WTC11 (cell line): ENCODE measurements at regions not wholly inside any gene's neighbourhood (a gene's known extent, or its start where the extent isn't known, plus 50 kb on each side); places are given as distances from the start of the nearest gene placed in this dataset.

Experiments used
- JUN ChIP-seq: sonication (generic); formaldehyde crosslinking; IDR thresholded peaks from 2 replicates; pipeline ENCODE4 v1.8.0; 2023; ENCODE audit warnings: mild to moderate bottlenecking, missing genetic modification reagents
- NFYB ChIP-seq: sonication (generic); formaldehyde crosslinking; conservative IDR thresholded peaks from 2 replicates; pipeline ENCODE4 v1.8.0; 2022; ENCODE audit warnings: low read depth, missing genetic modification reagents
- NR1H2 ChIP-seq: sonication (generic); formaldehyde crosslinking; IDR thresholded peaks from 2 replicates; pipeline ENCODE4 v1.9.0; 2021; ENCODE audit warnings: mild to moderate bottlenecking, moderate library complexity, missing genetic modification reagents
- ZNF219 ChIP-seq: sonication (generic); formaldehyde crosslinking; IDR thresholded peaks from 2 replicates; pipeline ENCODE4 v1.8.0; 2023; ENCODE audit warnings: missing genetic modification reagents, mild to moderate bottlenecking, borderline replicate concordance
- ZNF416 ChIP-seq: fragments of 250-450 bp; sonication (Bioruptor Pico); IDR thresholded peaks from 2 replicates; pipeline ENCODE4 v1.9.0; 2021; ENCODE audit warnings: mild to moderate bottlenecking, inconsistent platforms
- TF ChIP-seq, protein P1 (sequence below): sonication (generic); formaldehyde crosslinking; IDR thresholded peaks from 2 replicates; pipeline ENCODE4 v1.8.1; 2023; ENCODE audit warnings: mild to moderate bottlenecking, missing genetic modification reagents, borderline replicate concordance
- TF ChIP-seq, protein P2 (sequence below): sonication (generic); formaldehyde crosslinking; IDR thresholded peaks from 2 replicates; pipeline ENCODE4 v1.8.0; 2022; ENCODE audit warnings: mild to moderate bottlenecking, missing genetic modification reagents
- TF ChIP-seq, protein P3 (sequence below): fragments of 200-600 bp; IDR thresholded peaks from 2 replicates; pipeline ENCODE4 v1.8.0; 2022; ENCODE audit warnings: antibody characterized with exemption
- TF ChIP-seq, protein P4 (sequence below): sonication (generic); formaldehyde crosslinking; IDR thresholded peaks from 2 replicates; pipeline ENCODE4 v1.8.0; 2022; ENCODE audit warnings: mild to moderate bottlenecking, missing genetic modification reagents
- TF ChIP-seq, protein P5 (sequence below): fragments of 250-450 bp; sonication (Bioruptor Pico); IDR thresholded peaks from 2 replicates; pipeline ENCODE4 v2.1.2; 2022; ENCODE audit warnings: mild to moderate bottlenecking, moderate library complexity

DNA sequence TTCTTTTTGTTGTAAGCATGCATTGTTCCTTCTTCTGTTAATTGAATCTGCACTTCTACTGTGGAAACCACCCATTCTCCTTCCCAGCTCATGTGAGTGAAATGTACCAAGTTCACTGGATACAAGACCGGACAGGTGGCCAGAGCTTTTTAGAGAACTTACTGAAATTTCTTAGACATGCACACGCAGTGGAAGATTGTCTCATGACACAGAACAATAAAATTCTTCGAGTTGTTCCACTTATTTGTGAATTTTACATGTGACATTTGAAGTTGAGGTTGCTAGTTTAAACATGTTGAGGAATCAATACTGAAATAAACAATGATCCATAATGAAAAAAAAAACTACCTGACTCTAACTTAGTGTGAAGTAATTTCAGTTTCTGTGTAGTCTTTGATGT is 568.0 kb downstream of the TECRL start:
- TF ChIP-seq, protein P1, sequence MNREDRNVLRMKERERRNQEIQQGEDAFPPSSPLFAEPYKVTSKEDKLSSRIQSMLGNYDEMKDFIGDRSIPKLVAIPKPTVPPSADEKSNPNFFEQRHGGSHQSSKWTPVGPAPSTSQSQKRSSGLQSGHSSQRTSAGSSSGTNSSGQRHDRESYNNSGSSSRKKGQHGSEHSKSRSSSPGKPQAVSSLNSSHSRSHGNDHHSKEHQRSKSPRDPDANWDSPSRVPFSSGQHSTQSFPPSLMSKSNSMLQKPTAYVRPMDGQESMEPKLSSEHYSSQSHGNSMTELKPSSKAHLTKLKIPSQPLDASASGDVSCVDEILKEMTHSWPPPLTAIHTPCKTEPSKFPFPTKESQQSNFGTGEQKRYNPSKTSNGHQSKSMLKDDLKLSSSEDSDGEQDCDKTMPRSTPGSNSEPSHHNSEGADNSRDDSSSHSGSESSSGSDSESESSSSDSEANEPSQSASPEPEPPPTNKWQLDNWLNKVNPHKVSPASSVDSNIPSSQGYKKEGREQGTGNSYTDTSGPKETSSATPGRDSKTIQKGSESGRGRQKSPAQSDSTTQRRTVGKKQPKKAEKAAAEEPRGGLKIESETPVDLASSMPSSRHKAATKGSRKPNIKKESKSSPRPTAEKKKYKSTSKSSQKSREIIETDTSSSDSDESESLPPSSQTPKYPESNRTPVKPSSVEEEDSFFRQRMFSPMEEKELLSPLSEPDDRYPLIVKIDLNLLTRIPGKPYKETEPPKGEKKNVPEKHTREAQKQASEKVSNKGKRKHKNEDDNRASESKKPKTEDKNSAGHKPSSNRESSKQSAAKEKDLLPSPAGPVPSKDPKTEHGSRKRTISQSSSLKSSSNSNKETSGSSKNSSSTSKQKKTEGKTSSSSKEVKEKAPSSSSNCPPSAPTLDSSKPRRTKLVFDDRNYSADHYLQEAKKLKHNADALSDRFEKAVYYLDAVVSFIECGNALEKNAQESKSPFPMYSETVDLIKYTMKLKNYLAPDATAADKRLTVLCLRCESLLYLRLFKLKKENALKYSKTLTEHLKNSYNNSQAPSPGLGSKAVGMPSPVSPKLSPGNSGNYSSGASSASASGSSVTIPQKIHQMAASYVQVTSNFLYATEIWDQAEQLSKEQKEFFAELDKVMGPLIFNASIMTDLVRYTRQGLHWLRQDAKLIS (CRISPR knock-in tag): no peak
- TF ChIP-seq ZNF219 (CRISPR knock-in tag): no peak
- TF ChIP-seq, protein P2, sequence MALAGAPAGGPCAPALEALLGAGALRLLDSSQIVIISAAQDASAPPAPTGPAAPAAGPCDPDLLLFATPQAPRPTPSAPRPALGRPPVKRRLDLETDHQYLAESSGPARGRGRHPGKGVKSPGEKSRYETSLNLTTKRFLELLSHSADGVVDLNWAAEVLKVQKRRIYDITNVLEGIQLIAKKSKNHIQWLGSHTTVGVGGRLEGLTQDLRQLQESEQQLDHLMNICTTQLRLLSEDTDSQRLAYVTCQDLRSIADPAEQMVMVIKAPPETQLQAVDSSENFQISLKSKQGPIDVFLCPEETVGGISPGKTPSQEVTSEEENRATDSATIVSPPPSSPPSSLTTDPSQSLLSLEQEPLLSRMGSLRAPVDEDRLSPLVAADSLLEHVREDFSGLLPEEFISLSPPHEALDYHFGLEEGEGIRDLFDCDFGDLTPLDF: no peak
- no peak for TF ChIP-seq NR1H2 (CRISPR knock-in tag)
- TF ChIP-seq, protein P3, sequence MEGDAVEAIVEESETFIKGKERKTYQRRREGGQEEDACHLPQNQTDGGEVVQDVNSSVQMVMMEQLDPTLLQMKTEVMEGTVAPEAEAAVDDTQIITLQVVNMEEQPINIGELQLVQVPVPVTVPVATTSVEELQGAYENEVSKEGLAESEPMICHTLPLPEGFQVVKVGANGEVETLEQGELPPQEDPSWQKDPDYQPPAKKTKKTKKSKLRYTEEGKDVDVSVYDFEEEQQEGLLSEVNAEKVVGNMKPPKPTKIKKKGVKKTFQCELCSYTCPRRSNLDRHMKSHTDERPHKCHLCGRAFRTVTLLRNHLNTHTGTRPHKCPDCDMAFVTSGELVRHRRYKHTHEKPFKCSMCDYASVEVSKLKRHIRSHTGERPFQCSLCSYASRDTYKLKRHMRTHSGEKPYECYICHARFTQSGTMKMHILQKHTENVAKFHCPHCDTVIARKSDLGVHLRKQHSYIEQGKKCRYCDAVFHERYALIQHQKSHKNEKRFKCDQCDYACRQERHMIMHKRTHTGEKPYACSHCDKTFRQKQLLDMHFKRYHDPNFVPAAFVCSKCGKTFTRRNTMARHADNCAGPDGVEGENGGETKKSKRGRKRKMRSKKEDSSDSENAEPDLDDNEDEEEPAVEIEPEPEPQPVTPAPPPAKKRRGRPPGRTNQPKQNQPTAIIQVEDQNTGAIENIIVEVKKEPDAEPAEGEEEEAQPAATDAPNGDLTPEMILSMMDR: no peak
- TF ChIP-seq, protein P4, sequence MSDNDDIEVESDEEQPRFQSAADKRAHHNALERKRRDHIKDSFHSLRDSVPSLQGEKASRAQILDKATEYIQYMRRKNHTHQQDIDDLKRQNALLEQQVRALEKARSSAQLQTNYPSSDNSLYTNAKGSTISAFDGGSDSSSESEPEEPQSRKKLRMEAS (CRISPR knock-in tag): no peak
- no peak for TF ChIP-seq NFYB (CRISPR knock-in tag)
- no peak for TF ChIP-seq ZNF416 (CRISPR knock-in tag)
- no peak for TF ChIP-seq JUN (CRISPR knock-in tag)
- TF ChIP-seq, protein P5, sequence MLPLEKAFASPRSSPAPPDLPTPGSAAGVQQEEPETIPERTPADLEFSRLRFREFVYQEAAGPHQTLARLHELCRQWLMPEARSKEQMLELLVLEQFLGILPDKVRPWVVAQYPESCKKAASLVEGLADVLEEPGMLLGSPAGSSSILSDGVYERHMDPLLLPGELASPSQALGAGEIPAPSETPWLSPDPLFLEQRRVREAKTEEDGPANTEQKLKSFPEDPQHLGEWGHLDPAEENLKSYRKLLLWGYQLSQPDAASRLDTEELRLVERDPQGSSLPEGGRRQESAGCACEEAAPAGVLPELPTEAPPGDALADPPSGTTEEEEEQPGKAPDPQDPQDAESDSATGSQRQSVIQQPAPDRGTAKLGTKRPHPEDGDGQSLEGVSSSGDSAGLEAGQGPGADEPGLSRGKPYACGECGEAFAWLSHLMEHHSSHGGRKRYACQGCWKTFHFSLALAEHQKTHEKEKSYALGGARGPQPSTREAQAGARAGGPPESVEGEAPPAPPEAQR (CRISPR knock-in tag): no peak
